CMK (cell line): ENCODE measurements at regions not wholly inside any gene's neighbourhood (a gene's known extent, or its start where the extent isn't known, plus 50 kb on each side); places are given as distances from the start of the nearest gene placed in this dataset.

Experiments
- DNase-seq: peaks from one replicate; pipeline ENCODE4 v3.0.0-alpha.2; 2010; ENCODE audit warnings: low read depth

GRCh38 chr14:82138431-82138830 is 604.8 kb upstream of the SEL1L start:
- no peak for DNase-seq

- DNase-seq, result no peak
These were observed 613.2 kb upstream of the SEL1L start for GRCh38 chr14:82146846-82147245.

GRCh38 chr14:82153689-82154088 is 620.0 kb upstream of the SEL1L start:
- no peak for DNase-seq

GRCh38 chr14:82159624-82160023 is 626.0 kb upstream of the SEL1L start:
- no peak for DNase-seq

DNA sequence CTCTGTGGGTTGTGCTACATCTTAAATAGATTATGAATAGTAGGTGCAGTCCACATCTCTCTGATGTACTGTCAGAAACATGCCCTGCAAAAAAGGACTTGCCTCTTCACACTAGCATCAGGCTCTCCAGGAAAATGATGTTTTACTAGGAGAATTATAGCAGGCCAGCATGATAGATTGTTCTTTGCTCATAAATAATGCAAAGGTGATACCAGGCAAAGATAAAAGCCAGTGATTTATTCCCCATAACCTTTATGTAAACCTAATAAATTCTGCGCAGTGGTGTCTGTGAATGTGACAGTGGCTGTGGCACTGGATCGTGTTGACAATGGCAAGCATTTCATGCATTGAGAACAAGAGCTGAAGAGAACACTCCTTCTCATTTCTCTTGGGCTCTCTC is 646.5 kb upstream of the SEL1L start:
- DNase-seq, result no peak

GRCh38 chr14:82182646-82183045 is 649.0 kb upstream of the SEL1L start:
- DNase-seq, result no peak

- DNase-seq, result no peak
These were observed 657.1 kb upstream of the SEL1L start for GRCh38 chr14:82190742-82191141.

DNA sequence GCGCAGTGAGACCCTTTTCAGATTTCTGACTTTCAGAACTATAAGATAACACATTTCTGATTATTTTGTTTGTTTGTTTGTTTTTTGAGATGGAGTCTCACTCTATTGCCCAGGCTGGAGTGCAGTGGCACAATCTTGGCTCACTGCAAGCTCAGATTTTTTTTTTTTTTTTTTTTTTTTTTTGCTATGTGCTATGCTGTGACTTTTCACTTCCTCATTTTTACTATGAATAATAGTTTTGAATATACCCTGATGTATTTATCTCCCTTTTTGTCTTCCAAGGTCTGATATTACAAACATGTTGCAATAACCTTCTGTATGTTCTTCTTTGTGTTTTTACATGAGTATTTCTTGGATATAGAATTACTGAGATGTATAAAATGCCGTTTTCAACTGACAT is 658.7 kb upstream of the SEL1L start:
- DNase-seq, result no peak

- DNase-seq, result no peak
These were observed 689.6 kb upstream of the SEL1L start for GRCh38 chr14:82223276-82223675.

- no peak for DNase-seq
These were observed 691.0 kb upstream of the SEL1L start for GRCh38 chr14:82224610-82225009.

DNA sequence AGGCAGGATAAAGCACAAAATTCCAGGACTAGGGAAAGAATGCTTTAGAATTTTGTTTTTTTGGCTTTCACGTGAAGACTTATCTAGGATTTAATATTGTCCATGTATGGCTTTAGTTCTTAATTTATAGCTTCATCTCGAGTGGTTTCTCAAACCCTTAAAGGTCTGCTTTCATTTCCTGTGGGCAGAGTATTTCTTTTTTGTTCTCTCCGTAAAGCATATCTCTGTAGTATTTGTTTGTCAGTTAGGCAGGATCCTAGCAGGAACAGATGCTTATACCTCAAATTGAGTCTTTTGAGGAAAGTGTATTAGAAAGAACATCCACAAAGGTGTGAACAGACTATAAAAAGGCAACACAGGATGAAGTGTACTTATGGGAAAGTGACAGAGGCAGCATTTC is 697.1 kb upstream of the SEL1L start:
- DNase-seq, result no peak

DNA sequence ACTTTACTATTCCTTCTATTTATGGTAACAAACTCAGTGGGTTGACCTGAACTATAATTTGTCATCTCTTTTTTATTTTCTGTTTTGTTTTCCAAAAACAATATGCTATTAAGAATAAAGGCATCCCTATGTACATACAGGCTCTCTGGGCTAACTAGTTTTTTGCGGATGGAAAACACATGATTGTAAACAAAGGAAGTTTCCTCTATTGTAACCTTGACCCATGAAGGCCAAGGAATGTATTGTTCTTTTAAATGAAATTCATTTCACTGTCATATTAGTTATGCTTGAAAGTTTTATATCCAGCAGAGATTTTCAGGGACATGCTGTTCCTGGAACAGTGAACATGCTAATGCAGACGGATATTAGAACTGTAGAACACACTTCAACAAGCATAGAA is 705.0 kb upstream of the SEL1L start:
- no peak for DNase-seq

DNA sequence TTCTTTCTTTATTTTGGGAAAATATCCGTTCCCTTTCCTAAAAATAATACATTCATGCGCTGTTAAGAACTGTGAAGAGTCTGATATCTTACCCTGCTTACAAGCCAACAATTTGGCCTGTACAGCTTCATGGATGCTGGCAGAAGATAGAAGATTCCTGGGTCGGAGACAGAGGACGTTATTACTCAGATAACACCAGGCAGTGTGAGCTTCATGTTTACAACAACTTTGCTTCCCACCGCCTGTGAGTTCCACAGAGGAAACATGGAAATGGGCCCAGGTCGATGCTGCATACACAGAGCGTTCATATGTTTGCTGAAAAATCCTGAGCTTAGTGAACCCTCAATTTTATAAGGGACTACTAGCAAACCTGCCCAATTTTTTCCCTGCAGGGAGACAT is 705.6 kb upstream of the SEL1L start:
- DNase-seq, result no peak

- DNase-seq, result no peak
These were observed 711.1 kb upstream of the SEL1L start for GRCh38 chr14:82244791-82245190.

GRCh38 chr14:82251494-82251893 is 717.8 kb upstream of the SEL1L start:
- DNase-seq, result no peak

- no peak for DNase-seq
These were observed 736.6 kb upstream of the SEL1L start for GRCh38 chr14:82270286-82270685.

DNA sequence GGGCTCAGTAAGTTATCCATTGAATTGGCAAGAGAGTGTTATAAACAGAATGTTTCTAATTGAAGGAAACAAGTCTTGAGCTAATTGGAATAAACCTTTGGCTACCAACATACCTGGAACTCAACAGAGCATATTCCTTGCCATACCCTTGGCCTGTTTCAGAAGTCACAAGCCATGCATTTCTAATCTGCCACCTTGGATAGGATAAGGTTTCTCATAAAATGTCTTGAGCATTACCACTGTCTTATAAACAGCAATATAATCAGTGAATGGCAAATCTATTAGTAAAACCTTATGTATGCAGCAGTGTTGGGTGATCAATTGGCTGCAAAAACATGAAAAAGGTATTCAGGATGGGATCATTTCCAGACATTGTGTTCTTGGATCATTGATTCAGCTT is 765.2 kb upstream of the SEL1L start:
- no peak for DNase-seq

DNA sequence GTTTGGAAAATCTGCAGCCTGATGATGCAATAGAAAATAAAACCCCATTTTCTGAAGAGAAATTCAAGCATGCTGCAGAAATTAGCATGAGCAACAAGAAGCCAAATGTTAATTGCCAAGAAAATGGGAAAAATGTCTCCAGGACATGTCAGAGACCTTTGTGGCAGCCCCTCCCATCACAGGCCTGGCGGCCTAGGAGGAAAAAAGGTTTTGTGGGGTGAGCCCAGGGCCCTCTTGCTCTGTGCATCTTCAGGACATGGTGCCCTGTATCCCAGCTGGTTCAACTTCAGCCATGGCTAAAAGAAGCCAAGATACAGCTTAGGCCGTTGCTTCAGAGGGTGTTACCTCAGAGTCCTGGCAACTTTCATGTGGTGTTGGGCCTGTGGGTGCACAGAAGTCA is 775.5 kb upstream of the SEL1L start:
- DNase-seq, result no peak

- no peak for DNase-seq
These were observed 780.2 kb upstream of the SEL1L start for GRCh38 chr14:82313889-82314288.

DNA sequence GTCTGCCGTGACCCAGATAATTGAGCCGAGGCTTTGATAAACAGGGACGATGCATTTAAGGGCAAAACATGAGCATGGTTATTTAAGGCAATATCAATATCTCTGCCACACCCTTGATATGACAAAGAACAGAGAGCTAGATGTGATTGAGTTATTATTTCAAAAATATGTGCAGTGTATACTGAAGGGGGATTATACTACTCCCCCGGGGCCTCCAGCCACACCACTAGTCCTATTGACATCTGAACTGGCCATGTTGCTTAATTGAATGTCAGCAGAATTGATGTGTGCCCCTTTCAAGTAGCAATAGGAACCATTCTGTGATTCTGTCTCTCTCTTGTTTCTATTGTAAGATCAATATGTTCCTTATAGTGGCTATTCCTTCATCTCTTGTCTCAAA is 794.8 kb upstream of the SEL1L start:
- no peak for DNase-seq

- DNase-seq, result no peak
These were observed 807.7 kb upstream of the SEL1L start for GRCh38 chr14:82341261-82341810.

GRCh38 chr14:82342596-82342995 is 808.9 kb upstream of the SEL1L start:
- no peak for DNase-seq

DNA sequence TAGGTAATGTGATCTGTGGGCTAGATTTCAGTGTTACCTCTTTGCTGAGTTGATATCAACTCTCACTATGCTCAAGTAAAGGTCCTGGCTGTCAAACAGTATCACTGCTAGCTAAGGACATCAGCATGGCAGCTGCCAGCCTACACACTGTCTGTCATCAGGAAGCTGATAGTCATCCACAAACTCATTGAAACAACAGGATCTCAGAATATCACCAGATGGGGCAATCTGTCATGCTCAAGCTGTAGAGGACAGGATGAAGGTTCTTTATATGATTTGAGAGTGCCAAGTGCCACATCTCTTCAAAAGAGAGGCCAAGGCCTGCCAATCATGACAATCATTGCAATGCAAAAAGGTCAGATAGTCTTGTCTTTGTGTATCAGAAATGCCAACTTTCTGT is 811.5 kb upstream of the SEL1L start:
- no peak for DNase-seq

DNA sequence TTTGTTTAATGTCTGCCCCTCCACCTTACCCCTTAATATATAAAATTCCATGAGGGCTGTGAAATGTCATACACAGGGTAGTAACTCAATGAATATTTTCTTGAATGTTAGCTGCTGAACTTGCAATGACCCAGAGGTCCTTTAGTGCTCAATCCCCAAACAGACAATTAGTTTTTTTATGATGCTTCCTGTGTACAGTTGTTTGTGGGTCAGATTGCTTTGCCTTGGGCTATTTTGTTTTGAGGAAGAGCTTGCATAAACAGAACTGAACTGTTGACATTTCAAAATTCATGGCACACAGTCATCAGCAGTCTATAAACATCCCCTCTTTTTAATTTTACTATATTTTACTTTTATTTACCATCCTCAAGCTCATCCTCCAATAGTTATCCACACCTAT is 820.5 kb upstream of the SEL1L start:
- DNase-seq, result no peak

GRCh38 chr14:82359201-82359600 is 825.5 kb upstream of the SEL1L start:
- DNase-seq, result no peak
